Stimulated activated CD8-positive, alpha-beta memory T cell treated with anti-CD3 and anti-CD28 coated beads, Interleukin-4, amount 100 ng/mL, for 4 hours (primary cell): ENCODE measurements at regions not wholly inside any gene's neighbourhood (a gene's known extent, or its start where the extent isn't known, plus 50 kb on each side); places are given as distances from the start of the nearest gene placed in this dataset.

Source experiments
- DNase-seq, 2 donors: peaks; one replicate each; pipeline ENCODE4 v3.0.0-alpha.2; 2020; ENCODE audit warnings: low read depth in 2 of 2, low spot score in 1 of 2

GRCh38 chr10:6778992-6779701, 199.1 kb upstream of the PRKCQ start:
- DNase-seq = no peak

GRCh38 chr10:6776170-6776569, 196.1 kb upstream of the PRKCQ start:
- DNase-seq = no peak

DNA sequence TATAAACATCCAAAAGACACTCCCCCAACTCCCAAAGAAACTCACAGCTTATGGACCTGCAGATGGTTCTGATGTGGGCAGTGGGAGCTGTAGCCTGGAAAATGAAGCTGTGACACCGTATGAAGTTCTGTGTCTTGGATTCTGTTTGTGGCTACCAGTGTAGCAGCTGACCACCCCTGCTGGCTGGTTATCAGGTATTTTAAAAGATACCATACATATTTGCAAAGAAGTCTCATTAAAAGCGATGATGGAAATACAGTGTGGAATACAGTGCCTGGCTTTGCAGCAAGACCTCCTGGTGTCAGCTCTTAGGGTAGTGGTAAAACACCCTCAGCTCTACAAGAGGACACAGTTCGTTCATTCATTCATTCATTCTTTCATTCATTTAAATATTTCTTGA, 194.3 kb upstream of the PRKCQ start:
- DNase-seq = no peak

DNA sequence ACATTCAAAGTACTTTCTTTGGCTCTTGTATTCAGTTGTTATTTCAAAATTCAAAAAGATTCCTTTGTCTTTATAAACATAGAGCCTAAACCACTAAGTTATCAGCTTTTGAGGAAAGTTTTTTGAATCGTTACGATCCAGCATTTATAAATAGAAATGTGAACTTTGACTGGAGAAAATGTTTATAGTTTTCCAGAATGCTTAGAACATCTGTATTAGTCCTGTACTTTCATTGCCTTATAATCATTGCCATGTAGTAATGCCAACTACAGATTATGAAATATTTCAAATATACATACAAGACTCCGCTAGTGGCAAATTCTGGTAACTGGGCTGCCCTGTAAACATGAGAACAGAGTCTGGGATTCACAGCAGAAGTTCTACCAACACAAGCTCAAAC, 191.3 kb upstream of the PRKCQ start:
- no peak for DNase-seq

GRCh38 chr10:6770846-6771245, 190.8 kb upstream of the PRKCQ start:
- no peak for DNase-seq

DNA sequence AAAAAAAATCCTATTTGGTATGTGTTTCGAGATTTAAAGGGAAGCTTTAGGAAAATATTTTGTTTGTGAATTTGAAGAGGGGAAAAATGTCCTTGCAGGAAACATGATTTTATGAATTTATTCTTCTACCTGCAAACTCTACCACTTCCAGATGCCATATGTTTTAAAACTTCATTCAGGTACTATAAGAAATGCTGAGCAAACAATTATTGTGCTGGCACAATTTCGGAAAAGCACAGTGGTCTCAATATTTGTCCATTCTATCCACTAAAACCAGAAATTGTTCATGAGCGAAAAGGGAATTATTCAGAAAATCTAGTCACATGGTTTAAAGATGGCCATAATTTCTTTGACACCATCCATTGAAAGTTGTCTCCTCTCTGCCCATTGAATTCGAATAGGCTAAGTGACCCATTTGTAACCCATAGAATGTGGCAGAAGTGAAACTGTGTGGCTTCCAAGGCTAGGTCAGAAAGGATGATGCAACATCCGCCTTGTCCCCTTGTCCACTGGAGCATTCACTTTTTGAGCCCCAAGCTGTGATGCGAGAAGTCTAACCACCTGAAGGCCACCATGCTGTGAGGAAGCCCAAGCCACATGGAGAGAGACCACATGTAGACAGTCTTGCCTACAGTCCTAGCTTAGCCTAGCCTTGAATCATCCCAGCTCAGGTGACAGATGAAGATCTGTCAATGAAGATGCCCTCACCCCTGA, 189.8 kb upstream of the PRKCQ start:
- DNase-seq = no peak

- no peak for DNase-seq
Measured at GRCh38 chr10:6766131-6766801, 186.2 kb upstream of the PRKCQ start.

DNA sequence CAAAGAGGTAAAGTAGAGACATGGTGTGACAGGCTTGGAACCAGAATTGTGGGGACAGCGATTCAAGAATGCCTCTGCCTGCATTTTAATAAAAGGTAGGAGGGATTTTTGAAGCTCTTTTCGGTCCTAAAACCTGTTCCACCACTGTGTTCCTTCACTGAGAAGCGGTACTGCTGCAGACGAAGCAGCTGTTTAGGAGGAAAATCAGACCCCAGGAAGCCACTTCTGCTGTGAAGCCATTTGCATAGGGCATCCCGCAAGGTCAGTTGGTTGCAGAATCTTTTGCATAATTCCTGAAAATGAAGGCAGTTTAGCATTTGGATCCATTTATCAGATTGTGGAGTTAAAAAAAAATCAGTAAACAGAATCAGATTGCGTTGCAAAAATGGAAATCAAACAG, 183.3 kb upstream of the PRKCQ start:
- DNase-seq = no peak

- no peak for DNase-seq
Measured at GRCh38 chr10:6763001-6763400, 182.9 kb upstream of the PRKCQ start.

DNA sequence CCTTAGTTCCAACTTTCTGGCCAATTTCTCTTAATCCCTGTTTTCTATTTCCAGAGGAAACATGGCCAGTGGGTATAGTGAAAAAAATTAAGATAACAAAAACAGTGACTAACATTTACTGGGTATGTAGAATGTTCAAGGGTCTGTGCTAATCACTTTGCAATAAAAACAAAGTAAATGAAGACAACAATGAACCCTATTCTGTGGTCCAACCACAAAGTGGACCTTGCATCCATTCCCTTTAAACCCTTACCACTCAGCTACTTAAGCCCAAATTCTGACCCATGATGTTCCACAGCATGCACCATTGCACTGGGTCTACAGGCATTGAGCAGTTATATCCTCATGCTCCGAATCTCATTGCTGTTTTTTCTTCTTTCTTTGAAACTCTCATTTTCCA, 179.9 kb upstream of the PRKCQ start:
- no peak for DNase-seq

DNA sequence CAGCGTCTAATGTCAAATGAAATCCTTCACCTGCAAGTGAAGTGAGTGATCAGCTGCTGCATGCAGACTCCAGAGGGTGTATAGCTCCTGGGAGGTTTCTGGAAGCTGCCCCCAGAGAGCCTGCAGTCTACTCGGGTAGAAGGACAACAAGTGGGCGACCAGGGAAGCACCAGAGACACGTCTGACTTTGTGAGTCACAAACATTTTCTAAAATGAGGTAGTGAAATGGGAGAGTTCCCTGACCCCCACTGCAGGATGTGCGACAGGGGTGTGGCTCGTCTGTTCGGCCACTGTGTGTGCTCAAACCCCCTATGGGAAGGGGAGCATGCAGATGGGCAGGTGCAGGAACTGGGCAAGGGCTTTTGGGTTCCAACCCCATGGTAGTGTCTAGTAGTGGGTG, 177.1 kb upstream of the PRKCQ start:
- DNase-seq = no peak

DNA sequence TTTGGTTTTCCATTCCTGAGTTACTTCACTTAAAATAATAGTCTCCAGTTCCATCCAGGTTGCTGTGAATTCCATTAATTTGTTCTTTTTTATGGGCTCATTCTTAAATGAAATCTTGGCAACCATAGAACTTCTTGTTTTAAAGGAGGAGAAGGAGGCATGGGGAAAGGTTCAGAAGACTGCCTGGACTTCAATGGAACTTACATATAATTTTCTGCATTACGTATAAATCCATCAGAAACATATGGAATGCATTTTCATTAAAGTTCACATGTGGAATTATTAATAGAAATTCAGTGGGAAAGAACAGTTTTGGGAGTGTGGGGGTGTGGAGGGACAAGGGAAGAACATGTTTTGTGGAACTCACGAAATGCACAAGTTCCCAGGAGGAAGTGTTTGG, 176.6 kb upstream of the PRKCQ start:
- DNase-seq = no peak

DNA sequence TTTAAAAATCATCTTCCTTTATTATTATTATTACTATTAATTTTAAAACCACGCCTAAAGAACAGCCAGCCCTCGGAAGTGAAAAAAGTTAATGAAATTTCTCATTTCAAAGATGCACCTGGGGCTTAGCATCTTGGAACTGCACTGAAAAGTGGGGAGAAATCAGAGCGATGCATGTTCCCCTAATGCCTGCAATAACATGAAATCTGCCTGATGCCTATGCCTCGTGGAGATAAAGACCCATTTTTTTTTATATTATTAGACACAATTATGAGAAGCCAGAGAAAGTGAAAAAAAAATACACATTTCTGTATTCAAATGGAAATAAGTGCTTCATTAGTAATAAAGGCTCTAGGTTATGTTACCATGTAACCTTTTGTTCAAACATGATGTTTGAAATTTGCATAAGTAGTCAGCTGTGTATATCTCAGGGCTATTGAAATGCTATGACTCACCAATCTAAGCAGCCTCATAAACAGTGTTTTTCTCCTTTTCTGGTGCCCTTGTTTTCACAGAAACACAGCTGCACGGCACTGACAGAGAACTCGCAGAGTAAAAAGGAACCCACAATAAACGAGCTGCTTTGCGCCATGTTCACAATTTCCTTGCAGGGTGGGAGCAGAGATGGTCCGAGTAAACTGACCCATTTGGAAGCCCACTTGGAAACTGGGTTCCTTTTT, 175.8 kb upstream of the PRKCQ start:
- no peak for DNase-seq

DNA sequence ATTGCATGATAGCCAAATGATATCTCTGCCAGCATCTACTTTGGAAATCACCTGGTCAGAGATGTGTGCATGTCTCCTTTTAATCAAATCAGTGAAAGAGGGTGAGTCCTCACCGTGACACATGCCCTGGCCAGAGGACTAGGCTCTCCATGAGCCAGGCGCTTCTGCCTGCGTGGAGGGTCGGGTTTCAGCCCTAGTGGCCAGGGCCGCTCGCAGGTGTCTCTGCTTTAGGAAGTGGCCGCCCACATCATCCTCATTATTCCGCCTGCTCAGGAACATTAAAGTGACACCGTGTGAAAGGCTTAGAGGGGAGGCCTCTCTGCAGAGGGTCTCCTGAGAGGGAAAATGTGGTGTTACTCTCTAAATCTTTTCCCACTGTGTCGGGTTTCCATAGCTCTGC, 173.6 kb upstream of the PRKCQ start:
- no peak for DNase-seq

DNA sequence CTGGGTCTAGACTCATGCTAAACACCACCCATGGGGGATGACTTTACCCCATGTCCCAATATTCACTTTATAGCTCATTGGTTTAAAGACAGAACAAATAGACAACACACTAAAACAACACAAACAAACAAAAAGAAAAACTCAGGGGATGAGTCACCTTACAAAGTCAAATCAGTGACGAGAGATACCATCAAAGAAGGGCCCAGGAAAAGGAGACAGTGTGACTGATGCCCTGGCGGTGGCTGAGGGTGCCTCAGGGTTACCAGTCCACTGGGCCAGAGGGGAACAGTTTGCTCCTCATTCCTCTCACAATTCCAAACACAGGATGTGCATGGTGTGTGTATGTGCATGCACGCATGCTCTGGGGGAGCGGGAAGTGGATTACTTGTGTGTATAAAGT, 171.3 kb upstream of the PRKCQ start:
- no peak for DNase-seq

GRCh38 chr10:6748981-6749635, 169.0 kb upstream of the PRKCQ start:
- no peak for DNase-seq

- DNase-seq = no peak
Measured at GRCh38 chr10:6748029-6748428, 168.0 kb upstream of the PRKCQ start.

- DNase-seq = no peak
Measured at GRCh38 chr10:6746782-6747181, 166.7 kb upstream of the PRKCQ start.

DNA sequence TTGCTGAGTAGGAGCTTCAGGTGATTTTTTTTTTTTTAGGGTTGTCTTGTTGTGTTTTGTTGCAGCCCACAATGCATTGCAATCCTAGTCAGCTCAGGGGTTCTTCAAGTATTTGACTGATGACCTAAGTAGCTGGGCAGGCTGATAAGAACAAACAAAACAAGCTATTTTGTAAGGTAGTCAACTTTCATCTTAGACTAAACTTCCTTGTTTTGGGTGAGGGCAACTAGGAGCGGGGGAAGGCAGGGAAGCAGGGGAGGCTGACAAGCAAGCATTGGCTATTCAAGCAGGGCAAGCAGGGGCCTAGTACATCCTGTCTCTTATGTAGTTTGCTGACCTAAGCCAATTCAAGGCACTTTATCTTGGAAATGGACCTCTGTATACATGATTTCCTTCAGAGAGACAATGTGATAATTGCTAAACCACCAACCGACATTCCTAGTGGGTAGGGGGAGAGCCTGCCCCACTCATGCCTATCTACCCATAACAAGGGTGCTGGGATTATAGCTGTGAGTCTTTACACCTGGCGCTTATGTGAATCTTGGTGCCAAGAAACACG, 163.3 kb upstream of the PRKCQ start:
- no peak for DNase-seq

- DNase-seq = no peak
Measured at GRCh38 chr10:6741541-6741941, 161.5 kb upstream of the PRKCQ start.

DNA sequence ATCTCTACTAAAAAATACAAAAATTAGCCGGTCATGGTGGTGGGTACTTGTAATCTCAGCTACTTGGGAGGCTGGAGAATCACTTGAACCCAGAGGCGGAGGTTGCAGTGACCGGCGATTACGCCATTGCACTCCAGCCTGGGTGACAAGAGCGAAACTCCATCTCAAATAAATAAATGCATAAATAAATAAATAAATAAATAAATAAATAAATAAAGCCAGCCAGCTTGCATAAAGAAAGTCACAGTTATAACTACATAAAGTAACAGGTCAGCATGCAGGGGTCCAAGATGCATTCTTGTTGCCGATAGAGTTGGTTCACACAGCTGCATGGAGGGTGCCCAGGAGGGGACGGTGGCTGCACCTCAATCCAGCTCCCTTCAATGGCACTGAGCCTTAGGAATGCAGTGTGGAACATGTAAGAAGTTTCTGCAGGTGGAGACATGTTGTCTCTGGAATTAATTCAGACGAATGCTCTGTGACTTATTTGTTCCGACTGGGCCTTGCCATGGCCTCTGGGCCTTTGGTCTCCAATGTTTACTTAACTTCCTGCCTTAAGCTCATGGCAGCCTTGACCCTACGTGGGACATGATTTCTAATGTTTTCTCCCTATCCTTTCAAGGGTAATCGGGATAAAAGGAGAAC, 159.6 kb upstream of the PRKCQ start:
- no peak for DNase-seq
